HuH-7.5 (cell line): ENCODE measurements at regions not wholly inside any gene's neighbourhood (a gene's known extent, or its start where the extent isn't known, plus 50 kb on each side); places are given as distances from the start of the nearest gene placed in this dataset.
"Not testable (repeated sequence)": the region's sequence is repeated elsewhere in the genome, so short reads cannot be mapped to it uniquely, and the experiment has no call there.

Source experiments
- DNase-seq: peaks from one replicate; pipeline ENCODE4 v3.0.0; 2011; ENCODE audit warnings: low spot score

GRCh38 chr4:111399623-111400022 is 745.6 kb upstream of the FAM241A start:
- DNase-seq: no peak

DNA sequence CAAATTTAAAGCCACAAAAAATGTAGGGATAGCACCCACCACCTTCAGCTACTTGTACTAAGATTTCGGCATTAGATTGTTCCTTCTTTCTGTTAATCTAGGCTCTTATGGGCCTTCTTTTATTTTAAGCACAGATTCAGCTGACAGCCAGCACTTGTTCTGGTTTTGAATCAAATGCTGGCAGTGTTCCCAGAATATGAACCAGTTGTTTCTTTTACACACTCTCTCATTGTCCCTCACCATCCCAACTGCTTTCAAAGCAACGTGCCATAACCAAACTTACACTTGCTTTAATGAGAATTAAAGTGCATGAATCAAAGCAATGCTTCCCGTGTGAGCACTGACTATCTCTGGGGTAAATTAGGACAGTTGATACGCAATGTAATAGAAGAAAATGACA is 744.5 kb upstream of the FAM241A start:
- no peak for DNase-seq

DNA sequence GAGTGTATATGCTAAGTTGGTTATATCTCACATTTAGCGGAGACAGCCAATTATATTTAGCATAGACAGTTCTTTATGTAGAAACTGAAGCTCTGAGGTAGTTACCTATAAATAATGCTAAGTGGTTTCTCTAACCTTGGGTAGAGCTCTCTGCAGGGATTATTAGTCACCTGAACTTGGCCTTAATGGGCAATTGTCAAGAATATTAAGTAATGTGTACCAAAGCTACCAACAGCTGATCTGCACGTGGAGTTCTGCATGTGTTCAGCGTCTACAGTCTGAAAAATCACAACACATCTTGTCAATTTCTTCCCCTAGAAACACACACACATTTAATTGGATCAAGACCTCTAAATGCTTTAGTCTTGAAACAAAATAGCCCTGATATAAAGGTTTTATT is 740.6 kb upstream of the FAM241A start:
- DNase-seq: no peak

GRCh38 chr4:111405989-111406388 is 739.3 kb upstream of the FAM241A start:
- DNase-seq: no peak

DNA sequence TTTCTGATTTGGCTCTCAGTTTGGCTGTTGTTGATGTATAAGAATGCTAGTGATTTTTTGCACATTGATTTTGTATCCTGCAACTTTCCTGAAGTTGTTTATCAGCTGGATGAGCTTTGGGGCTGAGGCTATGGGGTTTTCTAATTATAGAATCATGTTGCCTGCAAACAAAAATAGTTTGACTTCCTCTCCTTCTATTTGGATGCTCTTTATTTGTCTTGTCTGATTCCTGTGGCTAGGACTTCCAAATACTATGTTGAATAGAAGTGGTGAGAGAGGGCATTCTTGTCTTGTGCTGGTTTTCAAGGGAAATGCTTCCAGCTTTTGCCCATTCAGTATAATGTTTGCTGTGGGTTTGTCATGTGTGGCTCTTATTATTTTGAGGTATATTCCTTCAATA is 734.7 kb upstream of the FAM241A start:
- DNase-seq: no peak

DNA sequence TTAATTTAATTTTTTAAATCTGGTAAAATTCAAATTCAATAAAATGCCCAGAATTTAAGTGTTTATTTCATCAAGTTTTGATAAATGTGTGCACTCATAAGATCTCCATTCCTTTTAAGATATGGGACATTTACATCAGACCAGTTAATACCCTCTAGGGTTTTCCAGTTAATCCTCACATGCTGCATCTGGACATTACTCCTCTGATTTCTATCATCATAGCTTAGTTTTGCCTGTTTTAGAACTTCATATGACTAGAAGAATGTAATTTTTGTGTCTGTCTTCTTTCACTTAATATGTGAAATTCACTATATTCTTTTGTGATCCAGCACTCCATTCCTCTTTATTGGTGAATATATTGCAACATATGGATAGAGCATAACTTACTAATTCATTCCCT is 727.7 kb upstream of the FAM241A start:
- no peak for DNase-seq

DNA sequence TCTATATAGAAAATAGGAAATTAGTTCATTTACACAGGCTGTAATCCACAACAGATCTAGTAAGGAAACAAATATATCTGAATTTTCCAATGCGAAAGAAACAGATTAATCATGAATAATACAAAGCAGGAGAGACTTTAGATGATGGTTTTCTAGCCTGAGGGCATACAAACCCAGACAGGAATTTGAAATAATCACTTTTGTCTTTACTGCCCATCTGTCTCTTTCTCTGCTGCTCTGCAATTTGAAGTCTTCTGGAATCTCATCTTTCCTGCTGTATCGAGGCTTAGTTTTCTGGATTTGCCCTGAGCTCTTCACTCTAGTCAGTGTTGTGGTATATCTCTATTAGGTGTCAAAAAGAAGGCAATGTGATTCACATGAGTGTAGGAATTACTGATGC is 711.8 kb upstream of the FAM241A start:
- no peak for DNase-seq

- no peak for DNase-seq
Observed at GRCh38 chr4:111434586-111434985, 710.7 kb upstream of the FAM241A start.

- DNase-seq: no peak
Observed at GRCh38 chr4:111435986-111436744, 709.1 kb upstream of the FAM241A start.

DNA sequence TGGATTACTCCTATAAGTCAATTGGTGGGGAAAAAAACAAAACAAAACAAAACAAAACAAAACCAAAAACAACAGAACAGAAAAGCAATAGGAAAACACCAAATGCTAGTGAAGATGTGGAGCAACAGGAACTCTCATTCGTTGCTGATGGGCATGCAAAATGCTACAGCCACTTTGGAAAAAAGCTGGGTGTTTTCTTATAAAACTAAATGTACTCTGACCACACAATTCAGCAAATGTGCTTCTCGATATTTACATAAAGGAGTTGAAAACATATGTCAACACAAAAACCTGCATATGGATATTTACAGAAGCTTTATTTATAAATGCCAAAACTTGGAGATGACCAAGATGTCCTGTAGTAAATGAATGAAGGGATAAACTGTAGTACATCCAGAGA is 703.6 kb upstream of the FAM241A start:
- DNase-seq: no peak

- DNase-seq: not testable (repeated sequence)
Observed at GRCh38 chr4:111444836-111445235, 700.4 kb upstream of the FAM241A start.

GRCh38 chr4:111449657-111450056 is 695.6 kb upstream of the FAM241A start:
- DNase-seq: no peak

DNA sequence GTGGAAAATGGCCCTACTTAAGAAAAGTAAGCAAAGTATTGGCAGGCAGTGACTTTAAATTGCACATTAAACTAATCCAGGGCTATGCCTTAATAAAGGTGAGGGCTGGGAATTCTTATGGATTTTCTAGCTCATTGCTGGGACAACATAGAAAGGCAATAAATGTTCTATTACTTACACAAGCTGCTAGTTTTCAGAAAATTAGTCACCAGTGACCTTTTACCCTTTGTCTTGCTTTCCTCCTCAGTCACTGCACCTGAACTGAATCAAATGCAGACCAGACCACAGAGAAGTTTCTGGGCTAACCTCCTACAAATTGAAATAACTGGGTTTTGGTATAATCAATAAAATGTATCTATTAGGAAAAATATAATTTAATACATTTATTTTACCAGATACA is 694.4 kb upstream of the FAM241A start:
- DNase-seq: no peak

DNA sequence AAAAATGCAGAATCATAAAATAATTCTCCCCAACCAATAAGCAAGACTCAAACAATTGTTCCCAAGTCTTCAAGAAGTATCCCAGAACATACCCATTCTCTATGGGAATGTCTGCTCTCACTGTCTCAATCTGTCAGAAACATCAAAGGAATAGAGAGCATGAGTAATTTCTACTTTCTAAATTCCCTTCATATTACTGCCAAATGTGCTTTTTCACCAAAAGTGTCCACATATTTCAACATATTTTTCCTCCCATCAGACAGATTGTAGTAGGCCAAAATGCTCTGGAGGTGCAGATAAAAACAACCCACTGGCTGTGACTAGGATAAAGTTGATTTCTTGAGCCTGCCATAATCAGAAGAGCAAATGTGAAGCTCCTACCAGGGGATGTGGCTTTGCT is 692.0 kb upstream of the FAM241A start:
- DNase-seq: no peak

DNA sequence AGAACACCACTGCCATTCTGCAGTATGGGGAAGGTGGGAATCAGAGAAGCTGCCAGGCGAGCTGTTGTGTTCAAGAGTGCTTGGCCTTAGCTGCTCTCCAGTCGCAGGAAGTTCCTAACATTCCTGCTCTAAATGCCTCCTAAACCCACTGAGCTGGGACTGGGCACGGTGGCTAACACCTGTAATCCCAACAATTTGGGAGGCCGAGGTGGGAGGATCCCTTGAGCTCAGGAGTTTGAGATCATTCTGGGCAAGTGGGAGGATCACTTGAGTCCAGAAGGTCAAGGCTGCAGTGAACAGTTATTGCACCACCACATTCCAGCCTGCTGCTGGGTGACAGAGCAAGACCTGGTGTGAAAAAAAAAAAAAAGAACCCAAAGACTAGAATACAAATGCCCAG is 690.3 kb upstream of the FAM241A start:
- DNase-seq: no peak

DNA sequence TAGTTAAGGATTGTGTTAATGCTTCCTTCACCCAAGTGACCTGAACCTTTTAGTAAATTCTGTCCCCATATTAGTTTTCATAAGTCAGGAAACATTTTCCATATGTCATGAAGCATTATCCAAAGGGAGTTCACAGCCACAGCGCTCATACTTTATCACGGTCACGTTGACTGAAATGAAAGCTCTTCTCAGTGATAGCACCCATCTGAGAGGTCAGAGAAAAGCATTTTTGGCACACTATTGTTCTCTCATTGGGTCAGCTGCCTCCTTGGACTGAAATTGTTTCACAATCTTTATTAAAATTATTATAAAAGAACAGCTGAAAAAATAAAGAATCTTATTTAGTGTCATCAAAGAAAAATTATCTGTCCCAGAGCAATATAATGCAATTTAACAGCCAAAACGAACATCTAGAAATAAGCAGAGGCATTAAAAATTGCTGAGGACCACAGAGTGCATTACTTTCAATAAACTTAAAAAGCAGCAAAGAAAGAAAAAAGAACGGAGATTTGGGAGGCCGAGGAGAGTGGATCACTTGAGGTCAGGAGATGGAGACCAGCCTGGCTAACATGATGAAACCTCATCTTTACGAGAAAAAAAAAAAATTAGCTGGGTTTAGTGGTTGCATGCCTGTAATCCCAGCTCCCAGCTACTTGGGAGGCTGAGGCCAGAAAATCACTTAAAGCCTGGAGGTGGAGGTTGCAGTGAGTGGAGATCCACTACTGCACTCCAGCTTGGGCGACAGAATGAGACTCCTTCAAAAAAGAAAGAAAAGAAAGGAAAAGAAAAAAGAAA is 680.8 kb upstream of the FAM241A start:
- no peak for DNase-seq

- no peak for DNase-seq
Observed at GRCh38 chr4:111466811-111467604, 678.2 kb upstream of the FAM241A start.

DNA sequence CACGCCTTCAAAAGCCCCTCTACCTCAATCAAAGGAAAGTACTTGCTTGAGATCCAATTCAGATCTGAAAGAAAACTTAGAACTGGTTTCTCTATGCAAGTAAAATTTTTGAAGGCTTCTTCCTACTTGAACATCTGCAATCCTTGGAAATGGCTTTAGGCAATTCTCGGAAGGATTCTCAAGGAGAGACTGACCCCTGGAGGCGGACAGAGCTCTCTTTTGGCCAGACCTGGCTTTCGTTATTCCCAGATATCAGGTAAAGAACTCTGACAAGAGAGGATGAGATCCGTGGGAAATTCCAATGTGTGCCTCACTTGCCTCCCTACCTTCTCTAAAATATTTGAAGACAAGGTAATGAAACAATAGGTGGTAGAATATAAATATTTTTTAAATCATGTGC is 670.3 kb upstream of the FAM241A start:
- DNase-seq: no peak

DNA sequence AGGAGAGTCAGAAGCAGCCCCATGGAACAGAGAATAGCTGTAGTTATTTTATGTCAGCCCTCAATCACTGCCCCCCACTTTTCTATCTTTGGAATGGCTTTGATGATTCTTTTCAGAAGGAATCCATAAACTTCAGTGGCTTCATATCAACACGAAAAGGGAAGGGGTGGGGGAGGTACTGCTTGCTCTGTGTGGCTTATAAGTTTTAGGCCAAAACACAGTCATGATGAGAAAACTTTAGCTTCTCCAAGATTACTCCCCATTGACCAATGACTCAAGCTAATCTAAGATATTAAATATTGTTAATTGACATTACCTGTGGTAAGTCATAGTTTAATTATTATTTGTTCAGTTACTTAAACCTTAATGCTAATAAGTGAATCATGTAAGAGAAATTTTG is 669.6 kb upstream of the FAM241A start:
- DNase-seq: no peak

DNA sequence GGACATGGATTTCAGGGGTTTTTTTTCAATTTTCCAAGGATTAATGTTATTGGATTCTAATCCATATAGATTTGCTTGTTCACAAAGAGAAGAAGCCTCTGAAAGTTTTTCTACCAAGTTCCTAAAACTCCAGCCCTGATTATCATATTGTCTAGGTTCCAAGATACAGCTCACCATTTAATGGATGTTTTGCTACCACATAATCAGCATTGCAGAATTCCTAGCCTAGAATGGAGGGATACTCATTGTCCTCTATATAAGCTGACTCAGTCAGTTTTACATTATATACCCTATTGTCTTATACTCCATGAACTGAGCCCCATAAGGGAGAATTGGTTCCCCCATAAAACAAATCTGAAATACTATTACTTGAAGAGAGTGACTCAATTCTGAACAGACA is 664.7 kb upstream of the FAM241A start:
- DNase-seq: no peak

DNA sequence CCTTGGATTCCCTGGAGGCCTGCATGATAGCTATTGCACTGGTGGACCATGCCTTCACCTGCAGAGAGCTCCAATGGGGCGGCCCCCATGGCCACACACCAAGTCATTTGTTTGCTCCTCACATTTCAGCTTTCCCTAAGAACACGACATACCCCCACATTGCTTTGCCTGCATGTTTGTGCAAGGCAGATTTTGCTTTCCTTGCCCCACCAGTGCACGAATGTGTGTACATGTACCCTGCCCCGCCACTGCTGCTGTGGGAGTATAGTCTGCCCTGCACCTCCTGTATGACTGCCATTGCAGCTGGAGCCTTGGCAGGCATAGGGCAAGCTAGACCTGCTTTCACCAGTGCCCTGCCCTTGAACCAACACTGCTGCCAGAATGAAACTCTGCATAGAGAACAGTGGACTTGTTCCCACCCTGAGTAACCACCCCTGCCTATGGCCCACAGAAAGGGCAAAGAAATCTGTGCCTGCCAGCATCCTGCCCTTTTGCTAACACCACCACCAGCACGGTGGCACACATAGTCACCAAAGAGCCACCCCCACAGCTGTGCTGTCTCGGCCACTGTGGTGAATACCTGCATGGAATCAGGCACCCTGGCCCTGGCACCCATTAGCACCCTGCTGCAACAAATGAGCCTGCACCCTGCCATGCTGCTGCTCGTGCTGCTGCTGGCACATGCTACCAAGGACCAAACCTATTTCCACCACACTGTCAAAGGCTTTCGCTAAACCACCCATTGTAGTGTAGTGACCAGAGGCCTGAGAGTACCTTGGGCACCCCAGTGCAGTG is 661.7 kb upstream of the FAM241A start:
- no peak for DNase-seq

GRCh38 chr4:111492496-111492895 is 652.8 kb upstream of the FAM241A start:
- DNase-seq: no peak
